Astrocyte (in vitro differentiated cells and primary cell): ENCODE measurements at regions not wholly inside any gene's neighbourhood (a gene's known extent, or its start where the extent isn't known, plus 50 kb on each side); places are given as distances from the start of the nearest gene placed in this dataset.

Experiments
- DNase-seq: peaks from one replicate; pipeline ENCODE4 v3.0.0-alpha.2; 2010; ENCODE audit warnings: low read depth
- FAIRE-seq: peaks from 2 replicates; lab custom pipeline; 2011; peaks lifted over from hg19 to GRCh38; lab: Jason Lieb, UNC
- H2AFZ ChIP-seq: 2 replicates; pipeline ENCODE4 v1.6.0; 2012; ENCODE audit warnings: low read depth, low read length, inconsistent platforms
- H3K27ac ChIP-seq: 2 replicates; pipeline ENCODE4 v1.5.1; 2011; ENCODE audit warnings: low read depth, low read length, inconsistent platforms
- H3K27me3 ChIP-seq: 2 replicates; pipeline ENCODE4 v1.6.0; 2011; ENCODE audit warnings: low read length, inconsistent platforms; ENCODE audit not compliant: insufficient read depth
- H3K36me3 ChIP-seq: 2 replicates; pipeline ENCODE4 v1.5.1; 2011; ENCODE audit warnings: low read length, inconsistent platforms; ENCODE audit not compliant: insufficient read depth
- H3K4me1 ChIP-seq: 2 replicates; pipeline ENCODE4 v1.5.1; 2011; ENCODE audit warnings: low read length, inconsistent platforms; ENCODE audit not compliant: insufficient read depth
- H3K4me2 ChIP-seq: 2 replicates; pipeline ENCODE4 v1.6.0; 2012; ENCODE audit warnings: low read length, inconsistent platforms
- H3K4me3 ChIP-seq: 2 replicates; pipeline ENCODE4 v1.5.1; 2011; ENCODE audit warnings: low read depth, mild to moderate bottlenecking, low read length, inconsistent platforms; ENCODE audit not compliant: insufficient read depth
- H3K79me2 ChIP-seq: 2 replicates; pipeline ENCODE4 v1.6.0; 2012; ENCODE audit warnings: mild to moderate bottlenecking, low read length, inconsistent platforms; ENCODE audit not compliant: insufficient read depth
- H3K9ac ChIP-seq: 2 replicates; pipeline ENCODE4 v1.6.0; 2012; ENCODE audit warnings: mild to moderate bottlenecking, low read length, inconsistent platforms
- H3K9me3 ChIP-seq: 2 replicates; pipeline ENCODE4 v1.5.1; 2012; ENCODE audit warnings: low read depth, mild to moderate bottlenecking, low read length, inconsistent platforms; ENCODE audit not compliant: insufficient read depth
- H4K20me1 ChIP-seq: 2 replicates; pipeline ENCODE4 v1.6.0; 2012; ENCODE audit warnings: low read length, inconsistent platforms; ENCODE audit not compliant: insufficient read depth
- H3K27ac Mint-ChIP-seq: one replicate; pipeline ENCODE4 v1.8.0; 2021; ENCODE audit warnings: mild to moderate bottlenecking, mixed read lengths; ENCODE audit not compliant: unreplicated experiment
- H3K27me3 Mint-ChIP-seq: one replicate; pipeline ENCODE4 v1.8.0; 2021; ENCODE audit warnings: low read depth, mixed read lengths; ENCODE audit not compliant: unreplicated experiment
- H3K36me3 Mint-ChIP-seq: one replicate; pipeline ENCODE4 v1.8.0; 2021; ENCODE audit warnings: low read depth, mixed read lengths; ENCODE audit not compliant: unreplicated experiment
- H3K4me1 Mint-ChIP-seq: one replicate; pipeline ENCODE4 v1.8.0; 2021; ENCODE audit warnings: low read depth, mixed read lengths; ENCODE audit not compliant: unreplicated experiment
- H3K4me3 Mint-ChIP-seq: one replicate; pipeline ENCODE4 v1.8.0; 2021; ENCODE audit warnings: mild to moderate bottlenecking, moderate library complexity, mixed read lengths; ENCODE audit not compliant: unreplicated experiment
- H3K9me3 Mint-ChIP-seq: one replicate; pipeline ENCODE4 v1.8.0; 2021; ENCODE audit warnings: mild to moderate bottlenecking, mixed read lengths; ENCODE audit not compliant: unreplicated experiment
- CTCF ChIP-seq: IDR thresholded peaks from 2 replicates; pipeline ENCODE4 v1.5.1; 2011; ENCODE audit warnings: low read depth, mild to moderate bottlenecking, inconsistent platforms, low read length, moderate library complexity; ENCODE audit not compliant: insufficient read depth
- EZH2 ChIP-seq: IDR thresholded peaks from 2 replicates; pipeline ENCODE4 v1.6.1; 2012; ENCODE audit warnings: mild to moderate bottlenecking, low read length, inconsistent platforms; ENCODE audit not compliant: insufficient read depth

- peaks cover 9% of the 10 kb centered on the region for H3K4me1 Mint-ChIP-seq
- Histone ChIP-seq H2AFZ (no peak overlapping the region), H3K9me3 (no peaks in the 10 kb centered on the region), H3K36me3 (no peaks in the 10 kb centered on the region), H3K4me3 (no peak overlapping the region), H3K27ac (no peak overlapping the region), H3K9ac (no peak overlapping the region), H3K4me2 (no peak overlapping the region), H3K79me2 (no peaks in the 10 kb centered on the region), H3K27me3 (no peaks in the 10 kb centered on the region), H3K4me1 (peaks cover 3% of the 10 kb centered on the region), H4K20me1 (no peaks in the 10 kb centered on the region)
- FAIRE-seq (no peak), DNase-seq (no peak)
- no peak overlapping the region for H3K4me3 Mint-ChIP-seq
- TF ChIP-seq EZH2 (no peak), CTCF (no peak)
- H3K27me3 Mint-ChIP-seq, result no peaks in the 10 kb centered on the region
- H3K9me3 Mint-ChIP-seq, result no peaks in the 10 kb centered on the region
- no peaks in the 10 kb centered on the region for H3K36me3 Mint-ChIP-seq
- no peak overlapping the region for H3K27ac Mint-ChIP-seq
Measured at GRCh38 chr2:57758686-57759085, 287.9 kb upstream of the VRK2 start.

GRCh38 chr2:57759131-57759530 lies 287.5 kb upstream of the VRK2 start:
- no peaks in the 10 kb centered on the region for H3K27me3 Mint-ChIP-seq
- H2AFZ ChIP-seq, result no peak overlapping the region
- DNase-seq (no peak), FAIRE-seq (no peak)
- H3K36me3 ChIP-seq, result no peaks in the 10 kb centered on the region
- no peak overlapping the region for H3K27ac ChIP-seq
- H3K36me3 Mint-ChIP-seq, result no peaks in the 10 kb centered on the region
- no peaks in the 10 kb centered on the region for H3K9me3 ChIP-seq
- H3K4me1 ChIP-seq, result peaks cover 3% of the 10 kb centered on the region
- H3K4me1 Mint-ChIP-seq, result peaks cover 9% of the 10 kb centered on the region
- no peak overlapping the region for H3K4me3 ChIP-seq
- H3K9me3 Mint-ChIP-seq, result no peaks in the 10 kb centered on the region
- H3K27me3 ChIP-seq, result no peaks in the 10 kb centered on the region
- H4K20me1 ChIP-seq, result no peaks in the 10 kb centered on the region
- no peak overlapping the region for H3K27ac Mint-ChIP-seq
- TF ChIP-seq CTCF, result no peak
- TF ChIP-seq EZH2, result no peak
- peak overlapping the region; percentile 90 for H3K4me2 ChIP-seq
- H3K9ac ChIP-seq, result no peak overlapping the region
- no peaks in the 10 kb centered on the region for H3K79me2 ChIP-seq
- H3K4me3 Mint-ChIP-seq, result no peak overlapping the region

GRCh38 chr2:57759822-57760300 lies 286.7 kb upstream of the VRK2 start:
- Histone ChIP-seq H3K36me3 (no peaks in the 10 kb centered on the region), H3K9ac (peak overlapping the region; percentile 75), H3K79me2 (no peaks in the 10 kb centered on the region), H3K9me3 (no peaks in the 10 kb centered on the region), H2AFZ (peak overlapping the region; percentile 89), H3K27me3 (no peaks in the 10 kb centered on the region), H4K20me1 (no peaks in the 10 kb centered on the region), H3K4me2 (peak overlapping the region; percentile 90), H3K4me3 (peak overlapping the region; percentile 56), H3K27ac (no peak overlapping the region), H3K4me1 (peaks cover 3% of the 10 kb centered on the region)
- DNase-seq, result peak; percentile 59
- H3K4me3 Mint-ChIP-seq, result peak overlapping the region; percentile 64
- no peaks in the 10 kb centered on the region for H3K27me3 Mint-ChIP-seq
- no peaks in the 10 kb centered on the region for H3K36me3 Mint-ChIP-seq
- peak overlapping the region; percentile 92 for H3K27ac Mint-ChIP-seq
- FAIRE-seq, result peak; percentile 9
- peaks cover 9% of the 10 kb centered on the region for H3K4me1 Mint-ChIP-seq
- no peaks in the 10 kb centered on the region for H3K9me3 Mint-ChIP-seq
- TF ChIP-seq EZH2 (no peak), CTCF (peak; percentile 83)
